ENCODE measurements at regions not wholly inside any gene's neighbourhood (a gene's known extent, or its start where the extent isn't known, plus 50 kb on each side); places are given as distances from the start of the nearest gene placed in this dataset.

GRCh38 chr5:14011089-14012020, 66.9 kb upstream of the DNAH5 start:
- DNase-seq: peak; percentile 10

- no peak for DNase-seq
Measured at GRCh38 chr5:14009575-14009974, 65.1 kb upstream of the DNAH5 start.

GRCh38 chr5:14008819-14009311, 64.4 kb upstream of the DNAH5 start:
- no peak for DNase-seq

GRCh38 chr5:14006823-14007520, 62.5 kb upstream of the DNAH5 start:
- DNase-seq: no peak

GRCh38 chr5:14004598-14005394, 60.3 kb upstream of the DNAH5 start:
- no peak for DNase-seq

DNA sequence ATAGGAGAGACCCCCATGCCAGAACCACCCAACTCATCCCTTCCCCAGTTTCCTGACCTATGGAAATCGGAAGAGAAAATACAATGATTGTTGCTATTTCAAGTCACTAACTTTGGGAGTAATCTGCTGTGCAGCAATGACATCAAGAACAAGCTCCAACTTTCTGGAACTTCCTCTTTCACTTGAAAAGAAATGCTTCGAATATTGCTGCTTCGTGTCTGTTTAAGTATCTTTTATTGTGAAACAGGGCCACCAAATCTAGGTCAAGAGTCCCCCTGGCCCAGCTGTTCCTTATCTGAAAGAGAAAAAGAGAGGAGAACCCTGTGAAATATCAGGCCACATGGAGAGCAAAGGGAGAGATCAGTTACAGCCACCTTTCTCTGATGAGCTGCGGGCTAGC, 59.4 kb upstream of the DNAH5 start:
- DNase-seq: no peak

- no peak for DNase-seq
Measured at GRCh38 chr5:14003513-14003912, 59.0 kb upstream of the DNAH5 start.

DNA sequence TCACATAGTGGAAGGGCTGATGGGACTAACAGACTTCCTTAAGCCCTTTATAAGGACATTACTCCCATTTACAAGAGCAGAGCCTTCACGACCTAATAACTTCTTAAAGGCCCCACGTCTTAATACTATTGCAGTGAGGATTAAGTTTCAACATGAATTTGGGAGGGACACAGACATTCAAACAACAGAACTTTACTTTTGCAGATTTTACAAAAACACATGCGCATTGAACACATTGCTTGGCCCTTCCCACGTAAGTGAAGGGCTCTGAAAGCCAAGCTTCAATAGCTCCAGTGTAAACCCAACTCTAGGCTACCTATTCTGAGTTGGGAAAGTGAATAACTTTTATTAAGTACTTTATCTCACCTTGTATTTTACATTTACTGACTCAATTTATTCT, 53.8 kb upstream of the DNAH5 start:
- DNase-seq: no peak

- no peak for DNase-seq
Measured at GRCh38 chr5:13997514-13997913, 53.0 kb upstream of the DNAH5 start.

DNA sequence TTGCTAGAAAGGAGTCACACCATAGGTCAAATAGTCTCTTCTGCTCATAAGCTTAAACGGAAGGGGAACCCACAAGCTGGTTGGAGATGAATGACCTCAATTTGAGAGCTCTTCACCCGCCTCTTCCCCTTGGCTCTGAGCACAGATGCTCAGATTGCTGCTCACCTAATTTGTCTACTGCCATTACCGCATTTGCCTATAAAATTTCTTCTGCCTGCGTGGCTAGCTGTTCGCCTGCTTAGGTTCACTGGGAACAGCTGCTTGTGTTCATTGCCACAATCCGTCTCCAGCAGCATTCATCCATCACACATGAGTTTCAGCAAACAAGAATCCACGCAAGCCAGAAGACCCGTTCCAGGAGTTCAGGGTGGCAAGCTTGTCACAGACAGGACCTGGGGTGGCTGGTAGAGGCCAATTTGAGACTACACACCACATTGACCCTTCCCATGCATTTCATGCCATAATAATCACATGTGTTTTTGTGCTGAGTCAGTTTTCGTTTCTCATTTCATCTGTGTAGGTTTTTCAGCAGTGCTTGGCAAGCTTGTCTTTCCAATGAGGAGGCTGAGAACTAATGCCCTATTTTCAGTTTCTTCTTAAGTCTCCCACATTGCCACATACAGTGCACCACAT, 50.2 kb upstream of the DNAH5 start:
- no peak for DNase-seq

Data from activated gamma-delta T cell treated with Interleukin-2 at 50 U/mL for 16 hours (primary cell).